Endothelial cell of umbilical vein (primary cell): ENCODE measurements at regions not wholly inside any gene's neighbourhood (a gene's known extent, or its start where the extent isn't known, plus 50 kb on each side); places are given as distances from the start of the nearest gene placed in this dataset.

Experiments
- CTCF ChIP-seq, 2 donors: IDR thresholded peaks; 1 replicate in 1 of 2; 2 replicates in 1 of 2; pipeline ENCODE4 v1.5.1; 2011; ENCODE audit warnings: low read length in 2 of 2, mild to moderate bottlenecking in 2 of 2, moderate library complexity in 2 of 2, control low read depth in 1 of 2, inconsistent platforms in 1 of 2, low read depth in 1 of 2; ENCODE audit not compliant: insufficient read depth in 1 of 2; ENCODE audit errors: extremely low read depth in 1 of 2
- EZH2 ChIP-seq: IDR thresholded peaks from 2 replicates; pipeline ENCODE4 v1.6.1; 2012; ENCODE audit warnings: borderline replicate concordance, low read depth, mild to moderate bottlenecking, moderate library complexity, low read length, inconsistent platforms; ENCODE audit not compliant: severe bottlenecking
- MAX ChIP-seq: IDR thresholded peaks from 2 replicates; pipeline ENCODE4 v1.6.1; 2011; ENCODE audit not compliant: insufficient read depth, insufficient read length
- POLR2A ChIP-seq: IDR thresholded peaks from 2 replicates; pipeline ENCODE4 v1.6.1; 2012; ENCODE audit warnings: low read depth, mild to moderate bottlenecking, control low read depth, low read length
- POLR2AphosphoS5 ChIP-seq: IDR thresholded peaks from 2 replicates; pipeline ENCODE4 v1.6.1; 2012; ENCODE audit warnings: low read depth, mild to moderate bottlenecking, control low read depth, low read length, moderate library complexity; ENCODE audit not compliant: insufficient read depth

GRCh38 chr5:99715921-99716320 is 787.1 kb upstream of the CHD1 start:
- no peak for TF ChIP-seq POLR2AphosphoS5
- no peak for TF ChIP-seq CTCF (IDR thresholded peaks at IDR 0.05; ENCODE audit: extremely low read depth in 1 of 2, insufficient read depth in 1 of 2, low read depth in 1 of 2, low read length in 2 of 2)
- no peak for TF ChIP-seq EZH2
- TF ChIP-seq MAX: no peak
- no peak for TF ChIP-seq POLR2A
